K562 (cell line): ENCODE measurements at regions not wholly inside any gene's neighbourhood (a gene's known extent, or its start where the extent isn't known, plus 50 kb on each side); places are given as distances from the start of the nearest gene placed in this dataset.

ENCODE experiments used
- CTCFL ChIP-seq: IDR thresholded peaks from 2 replicates; pipeline ENCODE4 v1.6.1; 2011; ENCODE audit warnings: borderline replicate concordance, low read depth, mild to moderate bottlenecking, moderate library complexity, low read length; ENCODE audit not compliant: insufficient read depth, poor library complexity, severe bottlenecking
- MCM2 ChIP-seq: fragments of 450-650 bp; IDR thresholded peaks from 2 replicates; pipeline ENCODE4 v1.6.1; 2017; ENCODE audit warnings: low read depth, mild to moderate bottlenecking
- STAT6 ChIP-seq: sonication (generic); formaldehyde crosslinking; IDR thresholded peaks from 2 replicates; pipeline ENCODE4 v1.8.1; 2023; ENCODE audit warnings: mild to moderate bottlenecking, missing genetic modification reagents
- TEAD4 ChIP-seq, 2 experiments: sonication (generic) in 1 of 2; formaldehyde crosslinking in 1 of 2; IDR thresholded peaks; 2 replicates each; pipeline versions ENCODE4 v1.6.1 to v1.8.0; 2012 to 2022; ENCODE audit warnings: borderline replicate concordance in 1 of 2, inconsistent platforms in 1 of 2, low read length in 1 of 2, mild to moderate bottlenecking in 1 of 2, missing genetic modification reagents in 1 of 2
- ZHX1 ChIP-seq: fragments of 150-350 bp; conservative IDR thresholded peaks from 2 replicates; pipeline ENCODE4 v1.6.1; 2014; ENCODE audit warnings: low read length
- ZKSCAN8 ChIP-seq: fragments of 200-800 bp; sonication (Bioruptor generic); IDR thresholded peaks from 2 replicates; pipeline ENCODE4 v1.6.1; 2016; ENCODE audit warnings: missing genetic modification characterization, missing compliant biosample characterization
- ZNF121 ChIP-seq: sonication (generic); formaldehyde crosslinking; conservative IDR thresholded peaks from 2 replicates; pipeline ENCODE4 v1.8.0; 2022; ENCODE audit warnings: missing genetic modification reagents
- ZNF24 ChIP-seq: fragments of 450-650 bp; IDR thresholded peaks from 2 replicates; pipeline ENCODE4 v1.6.1; 2016
- ZNF274 ChIP-seq: IDR thresholded peaks from 2 replicates; pipeline ENCODE4 v1.6.1; 2011; ENCODE audit warnings: low read depth, mild to moderate bottlenecking, low read length, moderate library complexity, borderline replicate concordance
- TF ChIP-seq, protein P1 (sequence below), 3 experiments: IDR thresholded peaks in 2 of 3; conservative IDR thresholded peaks in 1 of 3; 2 replicates each; pipeline ENCODE4 v1.5.1; 2011 to 2012; ENCODE audit warnings: low read length in 3 of 3, mild to moderate bottlenecking in 3 of 3, control low read depth in 2 of 3, improper control_type of control experiment in 1 of 3, inconsistent platforms in 1 of 3, low read depth in 1 of 3, mixed read lengths in 1 of 3, moderate library complexity in 1 of 3; ENCODE audit not compliant: insufficient read depth in 2 of 3

DNA sequence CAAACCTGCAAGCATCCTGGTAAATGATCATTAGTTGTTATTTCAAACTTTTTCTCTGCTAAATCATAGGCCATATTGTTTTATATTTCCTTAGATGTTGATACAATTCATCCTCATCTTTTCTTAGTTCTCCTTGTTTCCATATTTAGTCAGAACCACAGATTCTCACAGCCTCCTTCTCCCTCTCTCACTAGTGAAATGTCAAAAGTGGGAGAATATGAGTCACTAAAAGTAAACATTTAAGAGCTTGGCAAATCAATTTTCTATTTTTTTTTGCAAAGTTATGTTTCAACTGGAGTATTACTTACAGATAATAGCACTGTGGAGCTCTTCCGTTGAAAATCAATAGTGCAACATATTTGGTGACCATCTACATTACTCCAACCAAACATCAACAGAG, 308.8 kb downstream of the COL11A1 start:
- TF ChIP-seq ZNF121 (CRISPR knock-in tag): no peak
- no peak for TF ChIP-seq TEAD4 (IDR thresholded peaks at IDR 0.05; ENCODE audit: low read length)
- TF ChIP-seq TEAD4 (CRISPR knock-in tag; IDR thresholded peaks at IDR 0.05; ENCODE audit: borderline replicate concordance): no peak
- TF ChIP-seq CTCFL: no peak
- TF ChIP-seq MCM2: no peak
- TF ChIP-seq ZNF24: no peak
- TF ChIP-seq ZKSCAN8: no peak
- no peak for TF ChIP-seq ZNF274
- TF ChIP-seq ZHX1: no peak
- TF ChIP-seq, protein P1, sequence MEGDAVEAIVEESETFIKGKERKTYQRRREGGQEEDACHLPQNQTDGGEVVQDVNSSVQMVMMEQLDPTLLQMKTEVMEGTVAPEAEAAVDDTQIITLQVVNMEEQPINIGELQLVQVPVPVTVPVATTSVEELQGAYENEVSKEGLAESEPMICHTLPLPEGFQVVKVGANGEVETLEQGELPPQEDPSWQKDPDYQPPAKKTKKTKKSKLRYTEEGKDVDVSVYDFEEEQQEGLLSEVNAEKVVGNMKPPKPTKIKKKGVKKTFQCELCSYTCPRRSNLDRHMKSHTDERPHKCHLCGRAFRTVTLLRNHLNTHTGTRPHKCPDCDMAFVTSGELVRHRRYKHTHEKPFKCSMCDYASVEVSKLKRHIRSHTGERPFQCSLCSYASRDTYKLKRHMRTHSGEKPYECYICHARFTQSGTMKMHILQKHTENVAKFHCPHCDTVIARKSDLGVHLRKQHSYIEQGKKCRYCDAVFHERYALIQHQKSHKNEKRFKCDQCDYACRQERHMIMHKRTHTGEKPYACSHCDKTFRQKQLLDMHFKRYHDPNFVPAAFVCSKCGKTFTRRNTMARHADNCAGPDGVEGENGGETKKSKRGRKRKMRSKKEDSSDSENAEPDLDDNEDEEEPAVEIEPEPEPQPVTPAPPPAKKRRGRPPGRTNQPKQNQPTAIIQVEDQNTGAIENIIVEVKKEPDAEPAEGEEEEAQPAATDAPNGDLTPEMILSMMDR (IDR thresholded peaks at IDR 0.05 in 2 of 3, conservative IDR thresholded peaks at IDR 0.05 in 1 of 3; ENCODE audit: insufficient read depth in 2 of 3, low read depth in 1 of 3, low read length in 3 of 3): no peak
- no peak for TF ChIP-seq STAT6 (CRISPR knock-in tag)
